Fibroblast of mammary gland (primary cell): ENCODE measurements at regions not wholly inside any gene's neighbourhood (a gene's known extent, or its start where the extent isn't known, plus 50 kb on each side); places are given as distances from the start of the nearest gene placed in this dataset.
A peak's percentile ranks its signal among the peaks of the same experiment; 100 is the strongest.

Source experiments
- DNase-seq: peaks from one replicate; pipeline ENCODE4 v3.0.0-alpha.2; 2010; ENCODE audit warnings: low read depth
- H3K4me3 ChIP-seq: 2 replicates; pipeline ENCODE4 v1.5.1; 2011; ENCODE audit warnings: low read depth, mild to moderate bottlenecking, low read length, moderate library complexity; ENCODE audit not compliant: control insufficient read depth
- CTCF ChIP-seq: conservative IDR thresholded peaks from 2 replicates; pipeline ENCODE4 v1.5.1; 2011; ENCODE audit warnings: low read depth, low read length, inconsistent platforms; ENCODE audit not compliant: control insufficient read depth, insufficient read depth

GRCh38 chr11:95589893-95590612 lies 199.5 kb downstream of the FAM76B start:
- no peak for DNase-seq
- no peak overlapping the region for H3K4me3 ChIP-seq
- no peak for TF ChIP-seq CTCF

- DNase-seq = no peak
- no peak for TF ChIP-seq CTCF
- H3K4me3 ChIP-seq = no peak overlapping the region
These were observed 200.8 kb downstream of the FAM76B start for GRCh38 chr11:95588821-95589220.

- no peak for TF ChIP-seq CTCF
- DNase-seq = no peak
- H3K4me3 ChIP-seq = no peak overlapping the region
These were observed 202.9 kb downstream of the FAM76B start for GRCh38 chr11:95586661-95587060.

GRCh38 chr11:95586155-95586554 lies 203.4 kb downstream of the FAM76B start:
- no peak for DNase-seq
- TF ChIP-seq CTCF = no peak
- no peak overlapping the region for H3K4me3 ChIP-seq

GRCh38 chr11:95585752-95586077 lies 203.9 kb downstream of the FAM76B start:
- no peak overlapping the region for H3K4me3 ChIP-seq
- no peak for DNase-seq
- no peak for TF ChIP-seq CTCF

GRCh38 chr11:95585069-95585751 lies 204.4 kb downstream of the FAM76B start:
- TF ChIP-seq CTCF = no peak
- no peak overlapping the region for H3K4me3 ChIP-seq
- peak; percentile 66 for DNase-seq
